ENCODE measurements at regions not wholly inside any gene's neighbourhood (a gene's known extent, or its start where the extent isn't known, plus 50 kb on each side); places are given as distances from the start of the nearest gene placed in this dataset.
"Not testable (repeated sequence)": the region's sequence is repeated elsewhere in the genome, so short reads cannot be mapped to it uniquely, and the experiment has no call there.

GRCh38 chr3:159273608-159274007, 471.8 kb downstream of the MFSD1 start:
- DNase-seq: peak in 4 of 42 donors; percentile 19 to 39 (median 27)

GRCh38 chr3:159275741-159276140, 473.9 kb downstream of the MFSD1 start:
- DNase-seq: no peak

More at GRCh38 chr3:159273608-159274007, 471.8 kb downstream of the MFSD1 start:
- intact Hi-C loops (cut with DNase I): no loop called here

GRCh38 chr3:159277814-159278213, 476.0 kb downstream of the MFSD1 start:
- intact Hi-C loops (cut with DNase I): no loop called here
- no peak for DNase-seq

More at GRCh38 chr3:159275741-159276140, 473.9 kb downstream of the MFSD1 start:
- intact Hi-C loops (cut with DNase I): no loop called here

GRCh38 chr3:159280386-159281191, 478.7 kb downstream of the MFSD1 start:
- intact Hi-C loops (cut with DNase I): no loop called here
- peak in 1 of 42 donors; percentile 4 for DNase-seq

- no peak for DNase-seq
- intact Hi-C loops (cut with DNase I): no loop called here
These were observed 491.6 kb downstream of the MFSD1 start for GRCh38 chr3:159293493-159293892.

GRCh38 chr3:159301961-159302360, 500.1 kb downstream of the MFSD1 start:
- DNase-seq: no peak
- intact Hi-C loops (cut with DNase I): no loop called here

- DNase-seq: no peak
- intact Hi-C loops (cut with DNase I): no loop called here
These were observed 503.2 kb downstream of the MFSD1 start for GRCh38 chr3:159305017-159305416.

GRCh38 chr3:159316706-159317105, 514.9 kb downstream of the MFSD1 start:
- DNase-seq; intact Hi-C loops (cut with DNase I): not testable (repeated sequence)

- no peak for DNase-seq
- intact Hi-C loops (cut with DNase I): no loop called here
These were observed 517.3 kb downstream of the MFSD1 start for GRCh38 chr3:159319156-159319555.

GRCh38 chr3:159322322-159322939, 520.6 kb downstream of the MFSD1 start:
- intact Hi-C loops (cut with DNase I): no loop called here
- peak in 36 of 42 donors; percentile 3 to 74 (median 37) for DNase-seq

- intact Hi-C loops (cut with DNase I): no loop called here
- no peak for DNase-seq
These were observed 522.0 kb downstream of the MFSD1 start for GRCh38 chr3:159323848-159324247.

GRCh38 chr3:159326998-159327397, 525.1 kb downstream of the MFSD1 start:
- DNase-seq: no peak
- intact Hi-C loops (cut with DNase I): no loop called here

- DNase-seq: no peak
- intact Hi-C loops (cut with DNase I): no loop called here
These were observed 530.8 kb downstream of the MFSD1 start for GRCh38 chr3:159332535-159333099.

- no peak for DNase-seq
- intact Hi-C loops (cut with DNase I): no loop called here
These were observed 537.3 kb downstream of the MFSD1 start for GRCh38 chr3:159339131-159339530.

- intact Hi-C loops (cut with DNase I): no loop called here
- no peak for DNase-seq
These were observed 539.1 kb downstream of the MFSD1 start for GRCh38 chr3:159340877-159341500.

- DNase-seq: no peak
- intact Hi-C loops (cut with DNase I): no loop called here
These were observed 544.5 kb downstream of the MFSD1 start for GRCh38 chr3:159346271-159346903.

- DNase-seq: no peak
- intact Hi-C loops (cut with DNase I): no loop called here
These were observed 546.6 kb downstream of the MFSD1 start for GRCh38 chr3:159348431-159348830.

GRCh38 chr3:159356606-159357005, 554.8 kb downstream of the MFSD1 start:
- intact Hi-C loops (cut with DNase I): no loop called here
- DNase-seq: peak in 18 of 42 donors; percentile 4 to 64 (median 20)

GRCh38 chr3:159364511-159364910, 562.7 kb downstream of the MFSD1 start:
- intact Hi-C loops (cut with DNase I): no loop called here
- no peak for DNase-seq
